Urothelium cell line (cell line): ENCODE measurements at regions not wholly inside any gene's neighbourhood (a gene's known extent, or its start where the extent isn't known, plus 50 kb on each side); places are given as distances from the start of the nearest gene placed in this dataset.
"Not testable (repeated sequence)": the region's sequence is repeated elsewhere in the genome, so short reads cannot be mapped to it uniquely, and the experiment has no call there.

Experiments used
- DNase-seq: peaks from one replicate; pipeline ENCODE4 v3.0.0; 2011; ENCODE audit warnings: low spot score, mixed read lengths
- FAIRE-seq: peaks from 2 replicates; lab custom pipeline; 2011; peaks lifted over from hg19 to GRCh38; lab: Jason Lieb, UNC

- FAIRE-seq = no peak
These were observed 333.5 kb upstream of the DCN start for GRCh38 chr12:91515944-91516694.

GRCh38 chr12:91513313-91513712, 330.7 kb upstream of the DCN start:
- no peak for FAIRE-seq

More at GRCh38 chr12:91515944-91516694, 333.5 kb upstream of the DCN start:
- DNase-seq = no peak

GRCh38 chr12:91511795-91512420, 329.3 kb upstream of the DCN start:
- no peak for FAIRE-seq
- no peak for DNase-seq

More at GRCh38 chr12:91513313-91513712, 330.7 kb upstream of the DCN start:
- no peak for DNase-seq

GRCh38 chr12:91507754-91508153, 325.1 kb upstream of the DCN start:
- FAIRE-seq (no peak), DNase-seq (no peak)

GRCh38 chr12:91506452-91506851, 323.8 kb upstream of the DCN start:
- FAIRE-seq (no peak), DNase-seq (no peak)

GRCh38 chr12:91505006-91505405, 322.4 kb upstream of the DCN start:
- no peak for FAIRE-seq

GRCh38 chr12:91502208-91502607, 319.6 kb upstream of the DCN start:
- FAIRE-seq (no peak), DNase-seq (no peak)

More at GRCh38 chr12:91505006-91505405, 322.4 kb upstream of the DCN start:
- no peak for DNase-seq

- DNase-seq = no peak
- no peak for FAIRE-seq
These were observed 313.7 kb upstream of the DCN start for GRCh38 chr12:91496337-91496736.

- no peak for FAIRE-seq
- DNase-seq = no peak
These were observed 310.7 kb upstream of the DCN start for GRCh38 chr12:91493308-91493707.

GRCh38 chr12:91492648-91493047, 310.0 kb upstream of the DCN start:
- FAIRE-seq = no peak
- no peak for DNase-seq

GRCh38 chr12:91490667-91491311, 308.2 kb upstream of the DCN start:
- no peak for FAIRE-seq

GRCh38 chr12:91483471-91483985, 300.9 kb upstream of the DCN start:
- FAIRE-seq (no peak), DNase-seq (no peak)

More at GRCh38 chr12:91490667-91491311, 308.2 kb upstream of the DCN start:
- no peak for DNase-seq

GRCh38 chr12:91482231-91482630, 299.6 kb upstream of the DCN start:
- no peak for DNase-seq
- no peak for FAIRE-seq

- no peak for DNase-seq
- FAIRE-seq = no peak
These were observed 295.9 kb upstream of the DCN start for GRCh38 chr12:91478500-91478899.

GRCh38 chr12:91467686-91468085, 285.1 kb upstream of the DCN start:
- DNase-seq (no peak), FAIRE-seq (no peak)

- FAIRE-seq (no peak), DNase-seq (no peak)
These were observed 278.4 kb upstream of the DCN start for GRCh38 chr12:91461061-91461460.

- no peak for FAIRE-seq
- no peak for DNase-seq
These were observed 277.9 kb upstream of the DCN start for GRCh38 chr12:91460469-91460868.

- DNase-seq = no peak
- FAIRE-seq = no peak
These were observed 272.7 kb upstream of the DCN start for GRCh38 chr12:91455321-91455720.

- no peak for FAIRE-seq
- DNase-seq = no peak
These were observed 271.6 kb upstream of the DCN start for GRCh38 chr12:91454179-91454578.

GRCh38 chr12:91452464-91452863, 269.8 kb upstream of the DCN start:
- not testable (repeated sequence) for FAIRE-seq, DNase-seq
